GM21381 (cell line): ENCODE measurements at regions not wholly inside any gene's neighbourhood (a gene's known extent, or its start where the extent isn't known, plus 50 kb on each side); places are given as distances from the start of the nearest gene placed in this dataset.

ENCODE experiments used
- ATAC-seq: cut with Tn5 transposase; IDR thresholded peaks from one replicate; pipeline ENCODE4 v1.9.1; 2021; ENCODE audit warnings: mild to moderate bottlenecking, moderate library complexity; ENCODE audit not compliant: unreplicated experiment

GRCh38 chr5:35478856-35479682 lies 138.6 kb upstream of the SPEF2 start:
- ATAC-seq = no peak

GRCh38 chr5:35477911-35478310 lies 139.8 kb upstream of the SPEF2 start:
- no peak for ATAC-seq

- ATAC-seq = no peak
Measured at GRCh38 chr5:35477321-35477720, 140.3 kb upstream of the SPEF2 start.

- ATAC-seq = no peak
Measured at GRCh38 chr5:35476797-35477196, 140.9 kb upstream of the SPEF2 start.

GRCh38 chr5:35476036-35476435 lies 141.6 kb upstream of the SPEF2 start:
- no peak for ATAC-seq

- no peak for ATAC-seq
Measured at GRCh38 chr5:35473589-35473988, 144.1 kb upstream of the SPEF2 start.

GRCh38 chr5:35470866-35471265 lies 146.8 kb upstream of the SPEF2 start:
- ATAC-seq = no peak

- no peak for ATAC-seq
Measured at GRCh38 chr5:35468811-35469210, 148.9 kb upstream of the SPEF2 start.

- no peak for ATAC-seq
Measured at GRCh38 chr5:35466746-35467145, 150.9 kb upstream of the SPEF2 start.

- no peak for ATAC-seq
Measured at GRCh38 chr5:35464757-35465156, 152.9 kb upstream of the SPEF2 start.

GRCh38 chr5:35461530-35461929 lies 156.1 kb upstream of the SPEF2 start:
- ATAC-seq = no peak

- no peak for ATAC-seq
Measured at GRCh38 chr5:35458824-35459207, 158.8 kb upstream of the SPEF2 start.

- ATAC-seq = no peak
Measured at GRCh38 chr5:35457912-35458823, 159.5 kb upstream of the SPEF2 start.

- no peak for ATAC-seq
Measured at GRCh38 chr5:35456506-35456905, 161.2 kb upstream of the SPEF2 start.

GRCh38 chr5:35454011-35454525 lies 163.6 kb upstream of the SPEF2 start:
- no peak for ATAC-seq

GRCh38 chr5:35443803-35444595 lies 173.7 kb upstream of the SPEF2 start:
- ATAC-seq = no peak

- no peak for ATAC-seq
Measured at GRCh38 chr5:35442885-35443639, 174.6 kb upstream of the SPEF2 start.

- ATAC-seq = no peak
Measured at GRCh38 chr5:35440409-35440808, 177.3 kb upstream of the SPEF2 start.

GRCh38 chr5:35438786-35439185 lies 178.9 kb upstream of the SPEF2 start:
- no peak for ATAC-seq

- ATAC-seq = no peak
Measured at GRCh38 chr5:35438288-35438687, 179.4 kb upstream of the SPEF2 start.
